ENCODE measurements at regions not wholly inside any gene's neighbourhood (a gene's known extent, or its start where the extent isn't known, plus 50 kb on each side); places are given as distances from the start of the nearest gene placed in this dataset.

DNA sequence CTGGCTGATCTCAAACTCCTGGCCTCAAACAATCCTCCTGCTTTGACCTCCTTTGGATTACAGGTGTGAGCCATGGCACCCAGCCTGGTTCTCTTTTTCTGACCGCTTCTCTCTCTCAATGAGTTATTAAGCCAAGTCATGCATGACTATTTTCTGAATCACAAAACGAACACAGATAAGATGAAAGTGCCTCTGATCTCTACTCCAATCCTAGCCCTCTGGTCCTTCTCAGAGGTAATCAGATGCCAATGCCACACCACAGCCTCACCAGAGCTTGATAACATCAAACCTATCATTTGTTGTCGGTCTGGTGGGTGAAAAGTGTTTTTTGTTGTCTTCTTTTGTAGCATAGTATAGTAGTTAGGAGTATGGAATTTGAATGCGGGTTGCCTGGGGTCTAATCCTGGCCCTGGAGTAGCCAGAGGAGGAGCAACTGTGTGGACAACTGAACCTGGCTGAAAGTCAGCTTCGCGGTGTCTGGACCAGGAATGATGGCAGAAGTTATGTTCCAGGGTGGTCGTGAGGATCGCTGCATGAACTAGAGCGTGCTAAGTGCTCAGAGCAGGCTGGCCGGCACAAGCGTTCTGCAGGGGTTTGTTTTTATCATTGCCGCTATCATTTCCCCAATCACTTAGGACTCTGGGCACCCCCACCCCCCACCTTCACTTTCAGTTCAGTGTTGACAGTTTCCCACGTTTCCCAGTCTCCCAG is 77.9 kb downstream of the SPRING1 start:
- Mint-ChIP-seq H3K36me3 (ENCODE audit: low read depth, unreplicated experiment) (peaks cover 4% of the 10 kb centered on the region), H3K27me3 (ENCODE audit: unreplicated experiment) (peaks cover 5% of the 10 kb centered on the region), H3K27ac (ENCODE audit: unreplicated experiment) (no peak overlapping the region), H3K9me3 (ENCODE audit: unreplicated experiment) (peaks cover 5% of the 10 kb centered on the region), H3K4me3 (ENCODE audit: unreplicated experiment) (no peak overlapping the region), H3K4me1 (ENCODE audit: unreplicated experiment) (peaks cover 2% of the 10 kb centered on the region)
- TF ChIP-seq, protein P1, sequence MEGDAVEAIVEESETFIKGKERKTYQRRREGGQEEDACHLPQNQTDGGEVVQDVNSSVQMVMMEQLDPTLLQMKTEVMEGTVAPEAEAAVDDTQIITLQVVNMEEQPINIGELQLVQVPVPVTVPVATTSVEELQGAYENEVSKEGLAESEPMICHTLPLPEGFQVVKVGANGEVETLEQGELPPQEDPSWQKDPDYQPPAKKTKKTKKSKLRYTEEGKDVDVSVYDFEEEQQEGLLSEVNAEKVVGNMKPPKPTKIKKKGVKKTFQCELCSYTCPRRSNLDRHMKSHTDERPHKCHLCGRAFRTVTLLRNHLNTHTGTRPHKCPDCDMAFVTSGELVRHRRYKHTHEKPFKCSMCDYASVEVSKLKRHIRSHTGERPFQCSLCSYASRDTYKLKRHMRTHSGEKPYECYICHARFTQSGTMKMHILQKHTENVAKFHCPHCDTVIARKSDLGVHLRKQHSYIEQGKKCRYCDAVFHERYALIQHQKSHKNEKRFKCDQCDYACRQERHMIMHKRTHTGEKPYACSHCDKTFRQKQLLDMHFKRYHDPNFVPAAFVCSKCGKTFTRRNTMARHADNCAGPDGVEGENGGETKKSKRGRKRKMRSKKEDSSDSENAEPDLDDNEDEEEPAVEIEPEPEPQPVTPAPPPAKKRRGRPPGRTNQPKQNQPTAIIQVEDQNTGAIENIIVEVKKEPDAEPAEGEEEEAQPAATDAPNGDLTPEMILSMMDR (IDR thresholded peaks at IDR 0.05; ENCODE audit: unreplicated experiment): no peak
- no peak for DNase-seq (ENCODE audit: low spot score)

DNA sequence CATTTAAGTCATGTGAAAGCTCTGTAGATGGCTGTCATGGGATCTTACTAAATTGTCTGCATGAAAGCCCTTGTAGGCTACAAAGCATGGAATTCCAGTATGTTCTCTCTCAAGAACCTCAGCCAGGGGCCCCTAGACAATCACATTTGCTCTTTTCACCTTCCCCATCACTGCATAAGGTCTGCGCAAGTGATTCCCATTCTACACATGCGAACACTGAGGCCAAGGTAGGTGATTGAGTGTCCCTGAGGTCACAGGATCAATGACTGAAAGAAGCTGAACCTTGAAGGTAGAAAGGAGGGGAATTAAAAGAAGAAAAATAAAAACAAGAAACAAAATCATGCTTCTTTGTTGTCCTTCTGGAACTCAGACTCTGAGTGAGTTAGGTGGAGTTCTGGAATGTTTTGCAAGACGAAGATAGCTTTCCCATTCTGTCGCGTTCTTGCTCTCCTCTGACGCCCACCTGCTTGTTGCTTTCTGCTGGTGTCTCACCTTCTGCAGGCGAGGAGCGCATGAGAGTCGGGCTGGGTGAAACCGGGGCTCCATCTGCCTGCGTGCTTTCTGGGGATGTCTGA is 79.9 kb downstream of the SPRING1 start:
- Mint-ChIP-seq H3K4me1 (ENCODE audit: unreplicated experiment) (peaks cover 2% of the 10 kb centered on the region), H3K36me3 (ENCODE audit: low read depth, unreplicated experiment) (peaks cover 4% of the 10 kb centered on the region), H3K9me3 (ENCODE audit: unreplicated experiment) (peaks cover 5% of the 10 kb centered on the region), H3K4me3 (ENCODE audit: unreplicated experiment) (no peak overlapping the region), H3K27ac (ENCODE audit: unreplicated experiment) (no peak overlapping the region), H3K27me3 (ENCODE audit: unreplicated experiment) (peaks cover 5% of the 10 kb centered on the region)
- TF ChIP-seq, protein P1 (IDR thresholded peaks at IDR 0.05; ENCODE audit: unreplicated experiment): no peak
- no peak for DNase-seq (ENCODE audit: low spot score)

DNA sequence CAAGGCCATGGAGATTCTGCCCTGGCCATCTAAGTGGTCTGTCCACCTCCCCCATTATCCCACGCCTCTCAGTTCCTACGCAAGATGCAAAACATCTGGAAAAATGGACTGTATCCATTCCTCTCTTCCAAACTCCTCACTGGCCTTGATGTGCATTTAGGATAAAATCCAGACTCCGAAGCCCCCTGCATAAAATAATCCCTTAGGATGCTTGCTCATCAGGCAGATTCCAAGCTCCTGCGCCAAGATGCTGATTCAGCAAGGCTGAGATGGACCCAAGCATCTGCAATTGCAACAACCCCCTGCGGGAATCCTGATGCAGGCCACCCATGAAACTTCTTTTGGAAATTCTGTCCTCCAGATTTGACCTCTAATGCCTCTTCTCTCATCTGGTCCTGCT is 81.6 kb downstream of the SPRING1 start:
- H3K36me3 Mint-ChIP-seq (ENCODE audit: low read depth, unreplicated experiment): peaks cover 4% of the 10 kb centered on the region
- no peak for DNase-seq (ENCODE audit: low spot score)
- H3K27ac Mint-ChIP-seq (ENCODE audit: unreplicated experiment): no peak overlapping the region
- H3K9me3 Mint-ChIP-seq (ENCODE audit: unreplicated experiment): peaks cover 5% of the 10 kb centered on the region
- H3K4me3 Mint-ChIP-seq (ENCODE audit: unreplicated experiment): no peak overlapping the region
- no peaks in the 10 kb centered on the region for H3K4me1 Mint-ChIP-seq (ENCODE audit: unreplicated experiment)
- H3K27me3 Mint-ChIP-seq (ENCODE audit: unreplicated experiment): peaks cover 4% of the 10 kb centered on the region
- TF ChIP-seq, protein P1 (IDR thresholded peaks at IDR 0.05; ENCODE audit: unreplicated experiment): no peak

DNA sequence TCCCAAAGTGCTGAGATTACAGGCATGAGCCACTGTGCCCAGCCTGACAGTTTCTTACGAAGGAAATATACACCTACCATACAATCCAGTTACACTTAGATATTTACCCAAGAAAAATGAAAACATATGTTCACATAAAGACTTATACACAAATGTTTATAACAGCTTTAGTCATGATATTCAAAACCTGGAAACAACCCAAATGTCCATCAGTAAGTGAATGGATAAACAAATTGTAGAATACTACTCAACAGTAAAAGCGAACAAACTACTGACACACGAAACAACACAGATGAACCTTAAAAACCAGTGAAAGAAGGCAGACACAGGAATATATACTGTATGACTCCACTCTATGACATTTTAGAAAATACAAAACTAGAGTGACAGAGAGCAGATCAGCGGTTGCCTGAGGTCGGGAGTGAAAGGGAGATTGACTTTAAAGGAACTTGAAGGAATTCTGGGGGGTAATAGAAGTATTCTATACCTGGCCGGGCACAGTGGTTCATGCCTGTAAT is 83.6 kb downstream of the SPRING1 start:
- Mint-ChIP-seq H3K9me3 (ENCODE audit: unreplicated experiment) (peaks cover 5% of the 10 kb centered on the region), H3K36me3 (ENCODE audit: low read depth, unreplicated experiment) (peaks cover 4% of the 10 kb centered on the region), H3K4me1 (ENCODE audit: unreplicated experiment) (no peaks in the 10 kb centered on the region), H3K4me3 (ENCODE audit: unreplicated experiment) (no peak overlapping the region), H3K27me3 (ENCODE audit: unreplicated experiment) (peaks cover 2% of the 10 kb centered on the region), H3K27ac (ENCODE audit: unreplicated experiment) (no peak overlapping the region)
- TF ChIP-seq, protein P1 (IDR thresholded peaks at IDR 0.05; ENCODE audit: unreplicated experiment): no peak
- DNase-seq (ENCODE audit: low spot score): no peak

DNA sequence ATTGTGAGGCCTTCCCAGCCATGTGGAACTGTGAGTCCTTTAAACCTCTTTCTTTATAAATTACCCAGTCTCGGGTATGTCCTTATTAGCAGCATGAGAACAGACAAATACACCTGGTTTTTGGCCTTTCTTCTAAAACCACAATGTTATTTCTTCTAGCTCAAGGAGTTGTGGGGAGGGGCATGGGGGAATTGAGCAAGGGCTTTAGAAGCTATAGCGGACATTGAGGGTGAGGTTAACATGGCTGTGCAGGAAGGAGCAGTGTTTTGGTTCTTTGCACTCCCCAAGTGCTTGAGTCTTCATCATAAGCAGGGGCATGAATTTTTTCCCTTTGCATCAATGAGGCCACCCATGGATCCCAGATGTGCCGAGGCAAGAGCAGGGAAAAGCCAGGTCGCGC is 86.8 kb downstream of the SPRING1 start:
- H3K27ac Mint-ChIP-seq (ENCODE audit: unreplicated experiment): no peak overlapping the region
- no peak overlapping the region for H3K4me3 Mint-ChIP-seq (ENCODE audit: unreplicated experiment)
- no peaks in the 10 kb centered on the region for H3K9me3 Mint-ChIP-seq (ENCODE audit: unreplicated experiment)
- peaks cover 3% of the 10 kb centered on the region for H3K4me1 Mint-ChIP-seq (ENCODE audit: unreplicated experiment)
- H3K27me3 Mint-ChIP-seq (ENCODE audit: unreplicated experiment): peaks cover 3% of the 10 kb centered on the region
- DNase-seq (ENCODE audit: low spot score): no peak
- TF ChIP-seq, protein P1 (IDR thresholded peaks at IDR 0.05; ENCODE audit: unreplicated experiment): no peak
- no peaks in the 10 kb centered on the region for H3K36me3 Mint-ChIP-seq (ENCODE audit: low read depth, unreplicated experiment)
